ENCODE measurements at regions not wholly inside any gene's neighbourhood (a gene's known extent, or its start where the extent isn't known, plus 50 kb on each side); places are given as distances from the start of the nearest gene placed in this dataset.
"Not testable (repeated sequence)": the region's sequence is repeated elsewhere in the genome, so short reads cannot be mapped to it uniquely, and the experiment has no call there.

DNA sequence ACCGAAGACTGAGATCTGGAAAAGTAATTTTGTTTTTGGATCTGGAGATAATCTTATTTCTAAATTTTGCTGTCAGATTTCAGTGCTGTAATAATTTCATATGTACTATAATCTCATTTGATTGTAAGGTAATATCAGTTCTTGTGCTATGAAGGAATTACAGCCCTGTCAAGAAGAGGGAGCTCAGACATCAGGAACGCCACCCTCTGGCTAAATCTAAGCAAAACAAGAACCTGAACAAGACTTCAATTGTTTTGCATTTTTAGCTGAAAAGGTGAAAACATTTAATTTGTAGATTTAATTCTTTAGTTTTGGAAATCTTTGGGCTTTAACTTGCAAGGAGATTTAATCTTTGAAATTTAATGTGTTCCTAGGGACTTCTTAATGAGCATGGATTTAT, 525.4 kb upstream of the HS3ST1 start:
- H3K27ac ChIP-seq = no peak overlapping the region
- DNase-seq (no peak), ATAC-seq (no peak)
- H3K27me3 ChIP-seq = no peaks in the 10 kb centered on the region
- H3K4me3 ChIP-seq = no peak overlapping the region
- WGBS, 4 donors = 57 to 72% (median 66%) methylated on average over 2 of the region's 2 CpGs
- H3K4me1 ChIP-seq = no peaks in the 10 kb centered on the region
- H3K36me3 ChIP-seq = no peaks in the 10 kb centered on the region
- intact Hi-C loops (cut with DNase I) = loop anchor here in 7 of 10 donors (5.0 to 10.0 kb wide), 4 partner anchors 139 to 681 kb away; no protein-coding TSS in a partner anchor
- peaks cover 0 to 7% (median 0%) of the 10 kb centered on the region in 12 donors for H3K9me3 ChIP-seq
- TF ChIP-seq, protein P1, sequence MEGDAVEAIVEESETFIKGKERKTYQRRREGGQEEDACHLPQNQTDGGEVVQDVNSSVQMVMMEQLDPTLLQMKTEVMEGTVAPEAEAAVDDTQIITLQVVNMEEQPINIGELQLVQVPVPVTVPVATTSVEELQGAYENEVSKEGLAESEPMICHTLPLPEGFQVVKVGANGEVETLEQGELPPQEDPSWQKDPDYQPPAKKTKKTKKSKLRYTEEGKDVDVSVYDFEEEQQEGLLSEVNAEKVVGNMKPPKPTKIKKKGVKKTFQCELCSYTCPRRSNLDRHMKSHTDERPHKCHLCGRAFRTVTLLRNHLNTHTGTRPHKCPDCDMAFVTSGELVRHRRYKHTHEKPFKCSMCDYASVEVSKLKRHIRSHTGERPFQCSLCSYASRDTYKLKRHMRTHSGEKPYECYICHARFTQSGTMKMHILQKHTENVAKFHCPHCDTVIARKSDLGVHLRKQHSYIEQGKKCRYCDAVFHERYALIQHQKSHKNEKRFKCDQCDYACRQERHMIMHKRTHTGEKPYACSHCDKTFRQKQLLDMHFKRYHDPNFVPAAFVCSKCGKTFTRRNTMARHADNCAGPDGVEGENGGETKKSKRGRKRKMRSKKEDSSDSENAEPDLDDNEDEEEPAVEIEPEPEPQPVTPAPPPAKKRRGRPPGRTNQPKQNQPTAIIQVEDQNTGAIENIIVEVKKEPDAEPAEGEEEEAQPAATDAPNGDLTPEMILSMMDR (IDR thresholded peaks at IDR 0.05) = peak in 10 of 12 donors; percentile 23 to 61 (median 46)
- no peak for TF ChIP-seq POLR2A (IDR thresholded peaks at IDR 0.05)

DNA sequence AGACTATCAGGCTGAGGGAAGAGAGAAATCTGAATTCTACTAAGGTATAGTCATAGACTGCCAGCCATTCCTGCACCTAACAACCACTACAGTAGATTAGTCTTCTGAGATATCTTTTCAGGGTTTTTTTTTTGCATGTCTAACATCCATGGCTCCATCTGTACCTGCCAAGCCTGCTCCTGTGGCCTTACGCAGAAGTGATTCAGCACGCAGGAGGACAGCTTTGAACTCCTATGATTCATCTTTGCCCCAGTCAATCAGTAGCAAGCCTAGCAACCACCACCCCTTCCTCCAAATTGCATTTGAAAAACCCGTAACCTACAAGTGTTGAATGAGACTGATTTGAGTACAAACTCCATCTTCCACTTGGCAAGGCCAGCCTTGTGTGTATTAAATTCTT, 520.7 kb upstream of the HS3ST1 start:
- Histone ChIP-seq H3K27ac (no peak overlapping the region), H3K36me3 (no peaks in the 10 kb centered on the region), H3K27me3 (no peaks in the 10 kb centered on the region), H3K4me3 (no peak overlapping the region), H3K9me3 (no peaks in the 10 kb centered on the region), H3K4me1 (no peaks in the 10 kb centered on the region)
- intact Hi-C loops (cut with DNase I) = no loop called here
- 95 to 99% (median 97%) methylated on average over 3 of the region's 3 CpGs for WGBS, 4 donors
- ATAC-seq (no peak), DNase-seq (no peak)
- TF ChIP-seq, protein P1 (IDR thresholded peaks at IDR 0.05) = no peak
- no peak for TF ChIP-seq POLR2A (IDR thresholded peaks at IDR 0.05)

DNA sequence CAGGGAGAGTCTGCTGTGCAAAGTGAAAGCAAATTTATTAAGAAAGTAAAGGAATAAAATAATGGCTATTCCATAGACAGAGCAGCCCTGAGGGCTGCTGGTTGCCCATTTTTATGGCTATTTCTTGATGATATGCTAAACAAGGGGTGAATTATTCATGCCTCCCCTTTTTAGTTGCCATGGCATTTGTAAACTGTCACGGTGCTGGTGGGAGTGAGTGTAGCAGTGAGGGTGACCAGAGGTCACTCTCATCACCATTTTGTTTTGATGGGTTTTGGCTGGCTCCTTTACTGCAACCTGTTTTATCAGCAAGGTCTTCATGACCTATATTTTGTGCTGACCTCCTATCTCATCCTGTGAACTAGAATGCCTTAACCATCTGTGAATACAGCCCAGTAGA, 518.9 kb upstream of the HS3ST1 start:
- 17 to 45% (median 28%) methylated on average over 1 of the region's 1 CpG for WGBS, 4 donors
- intact Hi-C loops (cut with DNase I); H3K36me3 ChIP-seq: not testable (repeated sequence)

DNA sequence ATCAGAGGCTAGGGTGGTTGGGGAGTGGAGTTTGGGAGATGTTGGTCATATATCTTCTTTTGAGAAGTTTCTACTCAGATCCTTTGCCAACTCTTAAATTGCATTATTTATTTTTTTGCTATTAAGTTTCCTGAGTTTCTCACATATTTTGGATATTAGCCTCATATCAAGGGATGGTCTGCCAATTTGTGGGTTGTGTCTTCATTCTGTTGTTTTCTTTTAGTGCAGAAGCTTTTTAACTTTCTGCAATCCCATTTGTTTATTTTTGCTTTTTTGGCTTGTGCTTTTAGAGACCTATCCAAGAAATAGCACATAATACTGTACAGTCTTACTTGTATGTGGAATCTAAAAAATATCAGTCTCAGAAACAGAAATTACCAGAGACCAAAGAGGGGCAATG, 509.2 kb upstream of the HS3ST1 start:
- Histone ChIP-seq H3K27ac (no peak overlapping the region), H3K4me3 (no peak overlapping the region), H3K27me3 (no peaks in the 10 kb centered on the region), H3K4me1 (no peaks in the 10 kb centered on the region), H3K36me3 (no peaks in the 10 kb centered on the region), H3K9me3 (peaks cover 0 to 6% (median 0%) of the 10 kb centered on the region in 12 donors)
- ATAC-seq (no peak), DNase-seq (no peak)
- intact Hi-C loops (cut with DNase I) = no loop called here
- no peak for TF ChIP-seq POLR2A (IDR thresholded peaks at IDR 0.05)
- TF ChIP-seq, protein P1 (IDR thresholded peaks at IDR 0.05) = no peak

More for the DNA sequence above, 518.9 kb upstream of the HS3ST1 start:
- not testable (repeated sequence) for DNase-seq, H3K4me3 ChIP-seq, ATAC-seq, H3K27me3 ChIP-seq, H3K4me1 ChIP-seq, H3K27ac ChIP-seq, H3K9me3 ChIP-seq

DNA sequence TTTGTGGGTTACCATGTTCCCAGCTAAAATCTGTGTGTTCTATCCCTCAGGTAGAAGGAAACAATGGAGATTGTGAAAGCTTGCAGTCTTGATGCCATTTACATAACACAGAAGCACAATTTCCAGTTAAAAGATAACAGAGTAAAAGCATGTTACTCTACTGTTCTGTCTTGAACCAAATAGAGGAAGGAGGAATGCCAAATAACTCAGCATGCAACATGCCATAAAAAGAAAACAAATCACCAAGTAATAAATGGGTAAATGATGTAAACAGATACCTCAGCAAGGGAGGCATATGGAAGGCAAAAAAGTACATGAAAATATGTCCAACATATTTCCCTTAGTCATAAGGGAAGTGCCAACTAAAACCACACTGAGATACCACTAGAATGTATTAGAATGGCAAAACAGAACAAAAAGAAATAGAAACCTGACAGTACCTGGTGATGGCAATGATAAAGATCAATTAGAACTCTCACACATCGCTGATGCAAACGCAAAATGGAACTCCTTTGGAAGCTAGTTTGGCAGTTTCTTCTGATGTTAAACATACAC, 502.6 kb upstream of the HS3ST1 start:
- Histone ChIP-seq H3K9me3 (peaks cover 0 to 6% (median 0%) of the 10 kb centered on the region in 12 donors), H3K27me3 (no peaks in the 10 kb centered on the region), H3K27ac (no peak overlapping the region), H3K36me3 (no peaks in the 10 kb centered on the region), H3K4me3 (no peak overlapping the region), H3K4me1 (no peaks in the 10 kb centered on the region)
- DNase-seq = no peak
- WGBS, 4 donors = 81 to 91% (median 82%) methylated on average over 2 of the region's 2 CpGs
- intact Hi-C loops (cut with DNase I) = no loop called here
- no peak for ATAC-seq
- TF ChIP-seq, protein P1 (IDR thresholded peaks at IDR 0.05) = no peak
- no peak for TF ChIP-seq POLR2A (IDR thresholded peaks at IDR 0.05)

All from heart left ventricle (tissue), 16 donors.